HCT116 (cell line): ENCODE measurements at regions not wholly inside any gene's neighbourhood (a gene's known extent, or its start where the extent isn't known, plus 50 kb on each side); places are given as distances from the start of the nearest gene placed in this dataset.

Source experiments
- CEBPB ChIP-seq: IDR thresholded peaks from 2 replicates; pipeline ENCODE4 v1.6.1; 2012; ENCODE audit warnings: low read depth
- CTCF ChIP-seq, 3 experiments: fragments of 200-600 bp in 1 of 3; sonication (generic) in 1 of 3; IDR thresholded peaks in 2 of 3; conservative IDR thresholded peaks in 1 of 3; 2 replicates each; pipeline ENCODE4 v1.5.1; 2012 to 2017; ENCODE audit warnings: low read depth in 2 of 3, low read length in 2 of 3, antibody characterized with exemption in 1 of 3, borderline replicate concordance in 1 of 3, control low read depth in 1 of 3, mild to moderate bottlenecking in 1 of 3, mixed read lengths in 1 of 3, mixed run types in 1 of 3, moderate library complexity in 1 of 3; ENCODE audit not compliant: insufficient read depth in 1 of 3
- EZH2 ChIP-seq: fragments of 200-600 bp; sonication (generic); IDR thresholded peaks from 2 replicates; pipeline ENCODE4 v1.6.1; 2017; ENCODE audit warnings: antibody characterized with exemption, mixed run types
- EZH2phosphoT487 ChIP-seq: fragments of 200-600 bp; IDR thresholded peaks from 2 replicates; pipeline ENCODE4 v1.6.1; 2018; ENCODE audit warnings: antibody characterized with exemption, borderline replicate concordance
- MAX ChIP-seq: IDR thresholded peaks from 2 replicates; pipeline ENCODE4 v1.6.1; 2012
- POLR2A ChIP-seq: IDR thresholded peaks from 2 replicates; pipeline ENCODE4 v1.7.0; 2011; ENCODE audit warnings: borderline replicate concordance; ENCODE audit not compliant: insufficient read depth, insufficient read length; ENCODE audit errors: extremely low read depth
- POLR2AphosphoS5 ChIP-seq: IDR thresholded peaks from 2 replicates; pipeline ENCODE4 v1.6.1; 2011; ENCODE audit warnings: mild to moderate bottlenecking, low read depth, low read length, moderate library complexity
- REST ChIP-seq: IDR thresholded peaks from 2 replicates; pipeline ENCODE4 v1.6.1; 2012; ENCODE audit warnings: low read depth
- SP1 ChIP-seq: IDR thresholded peaks from 2 replicates; pipeline ENCODE4 v1.6.1; 2012; ENCODE audit warnings: low read depth
- YY1 ChIP-seq: IDR thresholded peaks from 2 replicates; pipeline ENCODE4 v1.6.1; 2011; ENCODE audit warnings: low read length, low read depth, moderate library complexity, mild to moderate bottlenecking; ENCODE audit not compliant: insufficient replicate concordance; ENCODE audit errors: extremely low read depth
- ZNF274 ChIP-seq: fragments of 200-500 bp; sonication (Bioruptor generic); IDR thresholded peaks from 2 replicates; pipeline ENCODE4 v1.6.1; 2014; ENCODE audit warnings: mild to moderate bottlenecking, low read depth, low read length, inconsistent platforms

GRCh38 chr18:60599267-60599666, 226.7 kb upstream of the MC4R start:
- no peak for TF ChIP-seq CEBPB
- no peak for TF ChIP-seq EZH2phosphoT487
- no peak for TF ChIP-seq REST
- TF ChIP-seq CTCF (IDR thresholded peaks at IDR 0.05 in 2 of 3, conservative IDR thresholded peaks at IDR 0.05 in 1 of 3; ENCODE audit: borderline replicate concordance in 1 of 3, insufficient read depth in 1 of 3, low read depth in 2 of 3, low read length in 2 of 3), result no peak
- TF ChIP-seq MAX, result no peak
- TF ChIP-seq POLR2A, result no peak
- no peak for TF ChIP-seq EZH2
- TF ChIP-seq YY1, result no peak
- no peak for TF ChIP-seq POLR2AphosphoS5
- no peak for TF ChIP-seq ZNF274
- no peak for TF ChIP-seq SP1
